GM21423 (cell line): ENCODE measurements at regions not wholly inside any gene's neighbourhood (a gene's known extent, or its start where the extent isn't known, plus 50 kb on each side); places are given as distances from the start of the nearest gene placed in this dataset.

ENCODE experiments used
- ATAC-seq: cut with Tn5 transposase; IDR thresholded peaks from one replicate; pipeline ENCODE4 v1.9.1; 2021; ENCODE audit warnings: mild to moderate bottlenecking, moderate library complexity; ENCODE audit not compliant: unreplicated experiment

- ATAC-seq, result no peak
These were observed 654.4 kb upstream of the TENM3 start for GRCh38 chr4:181588733-181589302.

- no peak for ATAC-seq
These were observed 650.9 kb upstream of the TENM3 start for GRCh38 chr4:181592221-181592745.

- no peak for ATAC-seq
These were observed 649.5 kb upstream of the TENM3 start for GRCh38 chr4:181593703-181594102.

GRCh38 chr4:181594188-181594587 lies 649.0 kb upstream of the TENM3 start:
- no peak for ATAC-seq

GRCh38 chr4:181595716-181596115 lies 647.5 kb upstream of the TENM3 start:
- ATAC-seq, result no peak

GRCh38 chr4:181597766-181598165 lies 645.4 kb upstream of the TENM3 start:
- ATAC-seq, result no peak

GRCh38 chr4:181599134-181599533 lies 644.1 kb upstream of the TENM3 start:
- ATAC-seq, result no peak

GRCh38 chr4:181601103-181601502 lies 642.1 kb upstream of the TENM3 start:
- ATAC-seq, result no peak

GRCh38 chr4:181604546-181604945 lies 638.7 kb upstream of the TENM3 start:
- ATAC-seq, result no peak

- ATAC-seq, result no peak
These were observed 636.9 kb upstream of the TENM3 start for GRCh38 chr4:181606300-181606699.

- no peak for ATAC-seq
These were observed 635.0 kb upstream of the TENM3 start for GRCh38 chr4:181608181-181608580.

GRCh38 chr4:181611033-181611711 lies 632.0 kb upstream of the TENM3 start:
- no peak for ATAC-seq

- ATAC-seq, result no peak
These were observed 631.1 kb upstream of the TENM3 start for GRCh38 chr4:181611946-181612600.

- ATAC-seq, result no peak
These were observed 630.0 kb upstream of the TENM3 start for GRCh38 chr4:181613200-181613599.

GRCh38 chr4:181618038-181618618 lies 625.1 kb upstream of the TENM3 start:
- ATAC-seq, result no peak

- no peak for ATAC-seq
These were observed 624.3 kb upstream of the TENM3 start for GRCh38 chr4:181618896-181619295.

GRCh38 chr4:181619651-181620050 lies 623.6 kb upstream of the TENM3 start:
- ATAC-seq, result no peak

GRCh38 chr4:181637186-181638105 lies 605.8 kb upstream of the TENM3 start:
- ATAC-seq, result no peak

- no peak for ATAC-seq
These were observed 599.7 kb upstream of the TENM3 start for GRCh38 chr4:181643466-181643865.

- ATAC-seq, result no peak
These were observed 597.7 kb upstream of the TENM3 start for GRCh38 chr4:181645489-181645888.

GRCh38 chr4:181646864-181647263 lies 596.3 kb upstream of the TENM3 start:
- no peak for ATAC-seq
